Suprapubic skin (tissue), 4 donors: ENCODE measurements at regions not wholly inside any gene's neighbourhood (a gene's known extent, or its start where the extent isn't known, plus 50 kb on each side); places are given as distances from the start of the nearest gene placed in this dataset.

Experiments
- DNase-seq, 2 donors: peaks; one replicate each; pipeline ENCODE4 v3.0.0-alpha.2; 2019; ENCODE audit warnings: low spot score in 2 of 2
- H3K27ac ChIP-seq: fragments of 200-600 bp; sonication (generic); one replicate; pipeline ENCODE4 v1.5.1; 2019
- H3K27me3 ChIP-seq: fragments of 200-600 bp; sonication (generic); one replicate; pipeline ENCODE4 v1.5.1; 2019
- H3K36me3 ChIP-seq: fragments of 200-600 bp; sonication (generic); one replicate; pipeline ENCODE4 v1.5.1; 2019
- H3K4me1 ChIP-seq: fragments of 200-600 bp; sonication (generic); one replicate; pipeline ENCODE4 v1.5.1; 2019
- H3K4me3 ChIP-seq: fragments of 200-600 bp; sonication (generic); one replicate; pipeline ENCODE4 v1.5.1; 2019; ENCODE audit warnings: mild to moderate bottlenecking
- H3K9me3 ChIP-seq: fragments of 200-600 bp; sonication (generic); one replicate; pipeline ENCODE4 v1.5.1; 2019
- EP300 ChIP-seq: sonication (generic); formaldehyde crosslinking; IDR thresholded peaks from one replicate; pipeline ENCODE4 v1.6.1; 2017; ENCODE audit warnings: antibody characterized with exemption
- POLR2A ChIP-seq, 2 donors: fragments of 450-650 bp; IDR thresholded peaks; one replicate each; pipeline ENCODE4 v1.6.1; 2017; ENCODE audit warnings: antibody characterized with exemption in 2 of 2, mild to moderate bottlenecking in 2 of 2, moderate library complexity in 2 of 2
- POLR2AphosphoS5 ChIP-seq, 3 donors: sonication (generic); formaldehyde crosslinking; IDR thresholded peaks; one replicate each; pipeline ENCODE4 v1.6.1; 2017; ENCODE audit warnings: antibody characterized with exemption in 3 of 3
- WGBS: methylation state at CpG from one replicate; pipeline ENCODE4 v1.1.5; 2018; 5-methylcytosine and 5-hydroxymethylcytosine counted together

- TF ChIP-seq POLR2AphosphoS5 (IDR thresholded peaks at IDR 0.05) (no peak), EP300 (no peak), POLR2A (IDR thresholded peaks at IDR 0.05) (no peak)
- Histone ChIP-seq H3K27ac (no peak overlapping the region), H3K4me3 (no peak overlapping the region), H3K9me3 (no peaks in the 10 kb centered on the region), H3K4me1 (no peaks in the 10 kb centered on the region), H3K36me3 (no peaks in the 10 kb centered on the region), H3K27me3 (no peaks in the 10 kb centered on the region)
- DNase-seq: no peak
- 93% methylated on average over 1 of the region's 1 CpG for WGBS
Observed at GRCh38 chr13:78709028-78709427, 50.1 kb upstream of the OBI1 start.
